SJSA1 (cell line): ENCODE measurements at regions not wholly inside any gene's neighbourhood (a gene's known extent, or its start where the extent isn't known, plus 50 kb on each side); places are given as distances from the start of the nearest gene placed in this dataset.
"Not testable (repeated sequence)": the region's sequence is repeated elsewhere in the genome, so short reads cannot be mapped to it uniquely, and the experiment has no call there.

Source experiments
- DNase-seq, 2 experiments: peaks; one replicate each; pipeline ENCODE4 v3.0.0-alpha.2; 2015 to 2020; ENCODE audit warnings: low spot score in 2 of 2, low read depth in 1 of 2
- H3K27ac ChIP-seq: fragments of 250-450 bp; sonication (Bioruptor Pico); 2 replicates; pipeline ENCODE4 v1.5.1; 2020; ENCODE audit warnings: mild to moderate bottlenecking, moderate library complexity
- H3K27me3 ChIP-seq: fragments of 250-450 bp; sonication (Bioruptor Pico); replicated peaks from 2 replicates; pipeline ENCODE4 v1.5.1; 2020; ENCODE audit warnings: mild to moderate bottlenecking, moderate library complexity
- H3K36me3 ChIP-seq: fragments of 250-450 bp; sonication (Bioruptor Pico); 2 replicates; pipeline ENCODE4 v1.5.1; 2020; ENCODE audit warnings: mild to moderate bottlenecking
- H3K4me1 ChIP-seq: fragments of 250-450 bp; sonication (Bioruptor Pico); replicated peaks from 2 replicates; pipeline ENCODE4 v1.6.1; 2021; ENCODE audit warnings: mild to moderate bottlenecking
- H3K4me3 ChIP-seq: fragments of 250-450 bp; sonication (Bioruptor Pico); 2 replicates; pipeline ENCODE4 v1.5.1; 2020; ENCODE audit warnings: mild to moderate bottlenecking
- H3K9me3 ChIP-seq: fragments of 250-450 bp; sonication (Bioruptor Pico); replicated peaks from 2 replicates; pipeline ENCODE4 v1.5.1; 2020; ENCODE audit warnings: mild to moderate bottlenecking

- DNase-seq, H3K27me3 ChIP-seq, H3K9me3 ChIP-seq, H3K27ac ChIP-seq, H3K4me3 ChIP-seq, H3K4me1 ChIP-seq, H3K36me3 ChIP-seq: not testable (repeated sequence)
These were observed 91.5 kb upstream of the NAP1L1 start for GRCh38 chr12:76175946-76176345.

GRCh38 chr12:76173756-76174155 lies 89.3 kb upstream of the NAP1L1 start:
- Histone ChIP-seq H3K27me3 (no peaks in the 10 kb centered on the region), H3K4me1 (0 out of 2 replicates have a peak, but pooled peaks cover 5% of the 10 kb centered on the region), H3K9me3 (no peaks in the 10 kb centered on the region), H3K4me3 (no peak overlapping the region), H3K27ac (no peak overlapping the region), H3K36me3 (no peaks in the 10 kb centered on the region)
- DNase-seq, result no peak

GRCh38 chr12:76158518-76159321 lies 74.2 kb upstream of the NAP1L1 start:
- no peaks in the 10 kb centered on the region for H3K36me3 ChIP-seq
- H3K27ac ChIP-seq, result peak overlapping the region; percentile 38
- no peak overlapping the region for H3K4me3 ChIP-seq
- peak; percentile 60 to 72 for DNase-seq
- H3K9me3 ChIP-seq, result no peaks in the 10 kb centered on the region
- H3K27me3 ChIP-seq, result no peaks in the 10 kb centered on the region
- H3K4me1 ChIP-seq, result peaks cover 8% of the 10 kb centered on the region

- no peak overlapping the region for H3K27ac ChIP-seq
- peaks cover 8% of the 10 kb centered on the region for H3K4me1 ChIP-seq
- DNase-seq, result no peak
- no peaks in the 10 kb centered on the region for H3K9me3 ChIP-seq
- no peak overlapping the region for H3K4me3 ChIP-seq
- H3K36me3 ChIP-seq, result no peaks in the 10 kb centered on the region
- H3K27me3 ChIP-seq, result no peaks in the 10 kb centered on the region
These were observed 72.2 kb upstream of the NAP1L1 start for GRCh38 chr12:76156726-76157125.

- Histone ChIP-seq H3K27ac (no peak overlapping the region), H3K9me3 (no peaks in the 10 kb centered on the region), H3K36me3 (no peaks in the 10 kb centered on the region), H3K27me3 (no peaks in the 10 kb centered on the region), H3K4me1 (peaks cover 8% of the 10 kb centered on the region), H3K4me3 (no peak overlapping the region)
- DNase-seq, result no peak
These were observed 71.8 kb upstream of the NAP1L1 start for GRCh38 chr12:76156314-76156713.

- H3K4me3 ChIP-seq, result no peak overlapping the region
- no peaks in the 10 kb centered on the region for H3K36me3 ChIP-seq
- H3K27ac ChIP-seq, result no peak overlapping the region
- peaks cover 8% of the 10 kb centered on the region for H3K4me1 ChIP-seq
- H3K9me3 ChIP-seq, result no peaks in the 10 kb centered on the region
- no peak for DNase-seq
- no peaks in the 10 kb centered on the region for H3K27me3 ChIP-seq
These were observed 70.7 kb upstream of the NAP1L1 start for GRCh38 chr12:76155157-76155670.

GRCh38 chr12:76153616-76154015 lies 69.1 kb upstream of the NAP1L1 start:
- Histone ChIP-seq H3K9me3 (no peaks in the 10 kb centered on the region), H3K27me3 (no peaks in the 10 kb centered on the region), H3K36me3 (no peaks in the 10 kb centered on the region), H3K4me3 (no peak overlapping the region), H3K4me1 (peaks cover 3% of the 10 kb centered on the region), H3K27ac (no peak overlapping the region)
- DNase-seq, result no peak

GRCh38 chr12:76152181-76152807 lies 67.8 kb upstream of the NAP1L1 start:
- H3K27ac ChIP-seq, result no peak overlapping the region
- H3K9me3 ChIP-seq, result no peaks in the 10 kb centered on the region
- H3K4me1 ChIP-seq, result no peaks in the 10 kb centered on the region
- no peaks in the 10 kb centered on the region for H3K27me3 ChIP-seq
- no peak overlapping the region for H3K4me3 ChIP-seq
- H3K36me3 ChIP-seq, result no peaks in the 10 kb centered on the region
- no peak for DNase-seq

GRCh38 chr12:76144245-76144549 lies 59.7 kb upstream of the NAP1L1 start:
- no peak overlapping the region for H3K27ac ChIP-seq
- H3K27me3 ChIP-seq, result no peaks in the 10 kb centered on the region
- no peak for DNase-seq

GRCh38 chr12:76143343-76144244 lies 59.1 kb upstream of the NAP1L1 start:
- no peak for DNase-seq
- no peak overlapping the region for H3K27ac ChIP-seq
- no peak overlapping the region for H3K4me3 ChIP-seq
- H3K4me1 ChIP-seq, result no peaks in the 10 kb centered on the region
- H3K27me3 ChIP-seq, result no peaks in the 10 kb centered on the region
- no peaks in the 10 kb centered on the region for H3K9me3 ChIP-seq
- no peaks in the 10 kb centered on the region for H3K36me3 ChIP-seq

More at GRCh38 chr12:76144245-76144549, 59.7 kb upstream of the NAP1L1 start:
- no peak overlapping the region for H3K4me3 ChIP-seq
- no peaks in the 10 kb centered on the region for H3K36me3 ChIP-seq
- no peaks in the 10 kb centered on the region for H3K9me3 ChIP-seq
- H3K4me1 ChIP-seq, result no peaks in the 10 kb centered on the region

- Histone ChIP-seq H3K27me3 (no peaks in the 10 kb centered on the region), H3K9me3 (no peaks in the 10 kb centered on the region), H3K27ac (no peak overlapping the region), H3K36me3 (no peaks in the 10 kb centered on the region), H3K4me1 (no peaks in the 10 kb centered on the region), H3K4me3 (no peak overlapping the region)
- DNase-seq, result no peak
These were observed 57.8 kb upstream of the NAP1L1 start for GRCh38 chr12:76142305-76142704.

GRCh38 chr12:76138656-76139055 lies 54.2 kb upstream of the NAP1L1 start:
- Histone ChIP-seq H3K27me3 (no peaks in the 10 kb centered on the region), H3K9me3 (no peaks in the 10 kb centered on the region), H3K4me3 (no peak overlapping the region), H3K4me1 (no peaks in the 10 kb centered on the region), H3K36me3 (no peaks in the 10 kb centered on the region), H3K27ac (no peak overlapping the region)
- no peak for DNase-seq

GRCh38 chr12:76137606-76138005 lies 53.1 kb upstream of the NAP1L1 start:
- Histone ChIP-seq H3K27ac (no peak overlapping the region), H3K27me3 (no peaks in the 10 kb centered on the region), H3K4me3 (no peak overlapping the region), H3K36me3 (no peaks in the 10 kb centered on the region), H3K4me1 (no peaks in the 10 kb centered on the region), H3K9me3 (no peaks in the 10 kb centered on the region)
- no peak for DNase-seq

GRCh38 chr12:76135456-76135855 lies 51.0 kb upstream of the NAP1L1 start:
- Histone ChIP-seq H3K27ac (no peak overlapping the region), H3K4me3 (no peak overlapping the region)
- DNase-seq, result no peak

More at GRCh38 chr12:76135456-76135855, 51.0 kb upstream of the NAP1L1 start:
- no peaks in the 10 kb centered on the region for H3K36me3 ChIP-seq
- no peaks in the 10 kb centered on the region for H3K4me1 ChIP-seq
- no peaks in the 10 kb centered on the region for H3K9me3 ChIP-seq
- no peaks in the 10 kb centered on the region for H3K27me3 ChIP-seq
